K562 (cell line): ENCODE measurements at regions not wholly inside any gene's neighbourhood (a gene's known extent, or its start where the extent isn't known, plus 50 kb on each side); places are given as distances from the start of the nearest gene placed in this dataset.

ENCODE experiments used
- ARID1B ChIP-seq: fragments of 450-650 bp; IDR thresholded peaks from 2 replicates; pipeline ENCODE4 v1.6.1; 2016; ENCODE audit warnings: antibody characterized with exemption, mild to moderate bottlenecking, inconsistent platforms
- BACH1 ChIP-seq: fragments of 200-800 bp; sonication (Bioruptor generic); IDR thresholded peaks from 2 replicates; pipeline ENCODE4 v1.6.1; 2016; ENCODE audit warnings: missing genetic modification characterization, missing compliant biosample characterization
- CGGBP1 ChIP-seq: fragments of 250-450 bp; sonication (Bioruptor Pico); IDR thresholded peaks from 2 replicates; pipeline ENCODE4 v1.9.0; 2021; ENCODE audit warnings: mild to moderate bottlenecking
- CHAMP1 ChIP-seq: fragments of 450-650 bp; IDR thresholded peaks from 2 replicates; pipeline ENCODE4 v1.6.1; 2016; ENCODE audit warnings: mild to moderate bottlenecking
- COPS2 ChIP-seq: fragments of 450-650 bp; conservative IDR thresholded peaks from 2 replicates; pipeline ENCODE4 v1.6.1; 2016; ENCODE audit warnings: mild to moderate bottlenecking, moderate library complexity
- DPF2 ChIP-seq: fragments of 450-650 bp; IDR thresholded peaks from 2 replicates; pipeline ENCODE4 v1.6.1; 2016
- ELF1 ChIP-seq: fragments of 200-800 bp; sonication (Bioruptor generic); IDR thresholded peaks from 2 replicates; pipeline ENCODE4 v1.6.1; 2016; ENCODE audit warnings: missing genetic modification characterization, missing compliant biosample characterization
- HDAC8 ChIP-seq: fragments of 450-650 bp; IDR thresholded peaks from 2 replicates; pipeline ENCODE4 v1.6.1; 2016; ENCODE audit warnings: mild to moderate bottlenecking, missing genetic modification characterization, moderate library complexity, missing compliant biosample characterization
- KHSRP ChIP-seq: fragments of 450-650 bp; IDR thresholded peaks from 2 replicates; pipeline ENCODE4 v1.6.1; 2017
- MEF2D ChIP-seq: conservative IDR thresholded peaks from 2 replicates; pipeline ENCODE4 v1.6.1; 2016; ENCODE audit warnings: low read depth, missing genetic modification characterization, missing compliant biosample characterization
- NCOR1 ChIP-seq: fragments of 450-650 bp; IDR thresholded peaks from 2 replicates; pipeline ENCODE4 v1.6.1; 2016; ENCODE audit warnings: mild to moderate bottlenecking, moderate library complexity
- POLR2AphosphoS5 ChIP-seq: IDR thresholded peaks from 2 replicates; pipeline ENCODE4 v1.6.1; 2011; ENCODE audit warnings: mild to moderate bottlenecking, low read depth, low read length, moderate library complexity; ENCODE audit not compliant: control insufficient read depth, insufficient read depth
- POLR2H ChIP-seq: IDR thresholded peaks from 2 replicates; pipeline ENCODE4 v1.6.1; 2016; ENCODE audit warnings: missing genetic modification characterization, low read depth, mild to moderate bottlenecking, control low read depth, missing compliant biosample characterization, moderate library complexity
- RNF2 ChIP-seq: sonication (generic); IDR thresholded peaks from 2 replicates; pipeline ENCODE4 v1.6.1; 2016
- SMARCA4 ChIP-seq: fragments of 450-650 bp; IDR thresholded peaks from 2 replicates; pipeline ENCODE4 v1.6.1; 2016
- SREBF2 ChIP-seq: sonication (generic); formaldehyde crosslinking; IDR thresholded peaks from 2 replicates; pipeline ENCODE4 v1.4.0; 2020; ENCODE audit warnings: mild to moderate bottlenecking, missing genetic modification reagents
- STAT5A ChIP-seq: IDR thresholded peaks from 2 replicates; pipeline ENCODE4 v1.6.1; 2012; ENCODE audit warnings: low read length, inconsistent platforms, borderline replicate concordance
- TAF1 ChIP-seq: IDR thresholded peaks from 2 replicates; pipeline ENCODE4 v1.6.1; 2011; ENCODE audit warnings: mild to moderate bottlenecking, low read length, moderate library complexity; ENCODE audit not compliant: insufficient read depth, control insufficient read depth, severe bottlenecking; ENCODE audit errors: extremely low read depth
- TBL1XR1 ChIP-seq, 2 experiments: IDR thresholded peaks; 2 replicates each; pipeline ENCODE4 v1.6.1; 2012; ENCODE audit warnings: improper control_type of control experiment in 2 of 2, low read length in 2 of 2, mild to moderate bottlenecking in 1 of 2
- TRIM24 ChIP-seq, 2 experiments: fragments of 450-650 bp; IDR thresholded peaks; 2 replicates each; pipeline ENCODE4 v1.6.1; 2016
- ZBTB2 ChIP-seq: fragments of 450-650 bp; IDR thresholded peaks from 2 replicates; pipeline ENCODE4 v1.6.1; 2016; ENCODE audit warnings: antibody characterized with exemption
- ZBTB5 ChIP-seq: fragments of 450-650 bp; IDR thresholded peaks from 2 replicates; pipeline ENCODE4 v1.6.1; 2017; ENCODE audit warnings: antibody characterized with exemption

GRCh38 chr17:62187681-62188080 lies 122.6 kb upstream of the MED13 start (continued):
- TF ChIP-seq NCOR1 (peak; percentile 78), SMARCA4 (peak; percentile 55), ARID1B (peak; percentile 84), ZBTB2 (no peak), KHSRP (no peak), RNF2 (no peak), STAT5A (peak; percentile 33; the same call in 1 of the 2 replicates), CGGBP1 (CRISPR knock-in tag) (no peak), HDAC8 (no peak), DPF2 (peak; percentile 43; the same call in 1 of the 2 replicates), TBL1XR1 (IDR thresholded peaks at IDR 0.05; ENCODE audit: low read length in 2 of 2) (no peak), TRIM24 (IDR thresholded peaks at IDR 0.05) (peak; percentile 66 to 71; a peak in 3 of 4 replicates), ELF1 (no peak), CHAMP1 (no peak), TAF1 (no peak), ZBTB5 (no peak), POLR2H (tag) (no peak), BACH1 (tag) (no peak), MEF2D (tag) (peak; percentile 48; the same call in 1 of the 2 replicates), COPS2 (no peak), POLR2AphosphoS5 (peak; percentile 63), SREBF2 (CRISPR knock-in tag) (no peak)
